Activated CD8-positive, alpha-beta T cell treated with anti-CD3 and anti-CD28 coated beads for 36 hours (primary cell): ENCODE measurements at regions not wholly inside any gene's neighbourhood (a gene's known extent, or its start where the extent isn't known, plus 50 kb on each side); places are given as distances from the start of the nearest gene placed in this dataset.
"Not testable (repeated sequence)": the region's sequence is repeated elsewhere in the genome, so short reads cannot be mapped to it uniquely, and the experiment has no call there.

Experiments used
- ATAC-seq: fragments of 200-7000 bp; cut with Tn5 transposase; one replicate; pipeline ENCODE4 v1.10.0; 2021; ENCODE audit warnings: mild to moderate bottlenecking, moderate library complexity
- CTCF ChIA-PET: fragments of 350-600 bp; sonication (Branson Sonifier 250); formaldehyde crosslinking; loops from one replicate; lab custom pipeline; 2021; ENCODE audit warnings: antibody characterized with exemption; lab: Charles Lee
- POLR2A ChIA-PET: fragments of 350-600 bp; sonication (Branson Sonifier 250); formaldehyde crosslinking; loops from one replicate; lab custom pipeline; 2021; ENCODE audit warnings: antibody characterized with exemption; lab: Charles Lee
- DNase-seq: peaks from one replicate; pipeline ENCODE4 v3.0.0-alpha.2; 2020
- H3K27ac Mint-ChIP-seq: one replicate; pipeline ENCODE4 v1.8.0; 2021; ENCODE audit warnings: mild to moderate bottlenecking, mixed read lengths
- H3K27me3 Mint-ChIP-seq: one replicate; pipeline ENCODE4 v1.8.0; 2021; ENCODE audit warnings: mixed read lengths
- H3K36me3 Mint-ChIP-seq: one replicate; pipeline ENCODE4 v1.8.0; 2021; ENCODE audit warnings: low read depth, mixed read lengths
- H3K4me1 Mint-ChIP-seq: one replicate; pipeline ENCODE4 v1.8.0; 2021; ENCODE audit warnings: low read depth, mixed read lengths
- H3K4me3 Mint-ChIP-seq: one replicate; pipeline ENCODE4 v1.8.0; 2021; ENCODE audit warnings: mild to moderate bottlenecking, moderate library complexity, mixed read lengths
- H3K9me3 Mint-ChIP-seq: one replicate; pipeline ENCODE4 v1.8.0; 2021; ENCODE audit warnings: mixed read lengths
- CTCF ChIP-seq: fragments of 200-600 bp; IDR thresholded peaks from one replicate; pipeline ENCODE4 v1.8.0; 2022; ENCODE audit warnings: antibody characterized with exemption, mild to moderate bottlenecking
- intact Hi-C: fragments of 100-400 bp; cut with micrococcal nuclease; formaldehyde crosslinking; loops from one replicate; pipeline ENCODE4 v1.10.0; 2022

GRCh38 chr6:67698534-67698933 is 936.5 kb upstream of the ADGRB3 start:
- POLR2A ChIA-PET, result no interaction called here
- intact Hi-C loops, result no loop called here
- H3K4me1 Mint-ChIP-seq, result no peaks in the 10 kb centered on the region

GRCh38 chr6:67694127-67694526 is 941.0 kb upstream of the ADGRB3 start:
- H3K4me1 Mint-ChIP-seq, result no peaks in the 10 kb centered on the region
- ChIA-PET POLR2A (no interaction called here), CTCF (no interaction called here)
- no peak overlapping the region for H3K27ac Mint-ChIP-seq
- H3K9me3 Mint-ChIP-seq, result peaks cover 3% of the 10 kb centered on the region
- no peaks in the 10 kb centered on the region for H3K36me3 Mint-ChIP-seq
- intact Hi-C loops, result no loop called here
- H3K27me3 Mint-ChIP-seq, result no peaks in the 10 kb centered on the region
- DNase-seq (no peak), ATAC-seq (no peak)
- TF ChIP-seq CTCF, result no peak
- no peak overlapping the region for H3K4me3 Mint-ChIP-seq

More at GRCh38 chr6:67698534-67698933, 936.5 kb upstream of the ADGRB3 start:
- ATAC-seq (no peak), DNase-seq (no peak)
- peaks cover 1% of the 10 kb centered on the region for H3K9me3 Mint-ChIP-seq
- no peaks in the 10 kb centered on the region for H3K36me3 Mint-ChIP-seq
- TF ChIP-seq CTCF, result no peak
- H3K4me3 Mint-ChIP-seq, result no peak overlapping the region
- no peaks in the 10 kb centered on the region for H3K27me3 Mint-ChIP-seq
- CTCF ChIA-PET, result no interaction called here
- H3K27ac Mint-ChIP-seq, result no peak overlapping the region

GRCh38 chr6:67689329-67689728 is 945.8 kb upstream of the ADGRB3 start:
- POLR2A ChIA-PET, result no interaction called here

GRCh38 chr6:67687396-67687795 is 947.7 kb upstream of the ADGRB3 start:
- ChIA-PET POLR2A (no interaction called here), CTCF (no interaction called here)
- ATAC-seq (no peak), DNase-seq (no peak)
- Mint-ChIP-seq H3K27ac (no peak overlapping the region), H3K4me1 (no peaks in the 10 kb centered on the region), H3K9me3 (peaks cover 3% of the 10 kb centered on the region), H3K4me3 (no peak overlapping the region), H3K36me3 (no peaks in the 10 kb centered on the region), H3K27me3 (no peaks in the 10 kb centered on the region)
- intact Hi-C loops, result no loop called here
- no peak for TF ChIP-seq CTCF

More at GRCh38 chr6:67689329-67689728, 945.8 kb upstream of the ADGRB3 start:
- peaks cover 3% of the 10 kb centered on the region for H3K9me3 Mint-ChIP-seq
- H3K27me3 Mint-ChIP-seq, result no peaks in the 10 kb centered on the region
- no peak overlapping the region for H3K4me3 Mint-ChIP-seq
- H3K36me3 Mint-ChIP-seq, result no peaks in the 10 kb centered on the region
- CTCF ChIA-PET, result no interaction called here
- intact Hi-C loops, result no loop called here
- H3K27ac Mint-ChIP-seq, result no peak overlapping the region
- no peak for TF ChIP-seq CTCF
- DNase-seq (no peak), ATAC-seq (no peak)
- H3K4me1 Mint-ChIP-seq, result no peaks in the 10 kb centered on the region

- H3K4me3 Mint-ChIP-seq, CTCF ChIA-PET, H3K27ac Mint-ChIP-seq, H3K4me1 Mint-ChIP-seq, POLR2A ChIA-PET, DNase-seq, intact Hi-C loops, H3K36me3 Mint-ChIP-seq, ATAC-seq, H3K9me3 Mint-ChIP-seq, H3K27me3 Mint-ChIP-seq: not testable (repeated sequence)
Observed at GRCh38 chr6:67686225-67686624, 948.9 kb upstream of the ADGRB3 start.

- DNase-seq (no peak), ATAC-seq (no peak)
- no peak overlapping the region for H3K4me3 Mint-ChIP-seq
- ChIA-PET CTCF (no interaction called here), POLR2A (no interaction called here)
- TF ChIP-seq CTCF, result no peak
- intact Hi-C loops, result no loop called here
- H3K4me1 Mint-ChIP-seq, result no peaks in the 10 kb centered on the region
- no peak overlapping the region for H3K27ac Mint-ChIP-seq
- H3K36me3 Mint-ChIP-seq, result no peaks in the 10 kb centered on the region
- peaks cover 5% of the 10 kb centered on the region for H3K9me3 Mint-ChIP-seq
- H3K27me3 Mint-ChIP-seq, result no peaks in the 10 kb centered on the region
Observed at GRCh38 chr6:67683960-67684359, 951.1 kb upstream of the ADGRB3 start.
